Endothelial cell of umbilical vein (primary cell): ENCODE measurements at regions not wholly inside any gene's neighbourhood (a gene's known extent, or its start where the extent isn't known, plus 50 kb on each side); places are given as distances from the start of the nearest gene placed in this dataset.

Source experiments
- BruUV-seq: library from RNA; stranded (reverse); fragments of 400-500 nt; replicated peaks from 2 replicates; lab custom pipeline; 2021; lab: Mats Ljungman, UMichigan
- CTCF ChIA-PET: fragments of 300-600, 350-600 bp; sonication (Branson Sonifier 250); formaldehyde crosslinking; loops from one replicate; lab custom pipeline; 2021; ENCODE audit warnings: antibody characterized with exemption, inconsistent platforms; lab: Charles Lee
- POLR2A ChIA-PET: fragments of 300-600, 350-600 bp; sonication (Branson Sonifier 250); formaldehyde crosslinking; loops from one replicate; lab custom pipeline; 2021; ENCODE audit warnings: antibody characterized with exemption, inconsistent platforms; lab: Charles Lee
- DNase-seq: peaks from one replicate; pipeline ENCODE4 v3.0.0-alpha.2; 2011; ENCODE audit warnings: low read depth, low spot score
- FAIRE-seq: peaks from 2 replicates; lab custom pipeline; 2011; peaks lifted over from hg19 to GRCh38; lab: Jason Lieb, UNC
- H2AFZ ChIP-seq: 2 replicates; pipeline ENCODE4 v1.6.0; 2012; ENCODE audit warnings: low read depth, low read length, control low read depth, inconsistent platforms
- H3K27ac ChIP-seq: 2 replicates; pipeline ENCODE4 v1.5.1; 2011; ENCODE audit warnings: low read depth, mild to moderate bottlenecking, control low read depth, low read length, moderate library complexity; ENCODE audit not compliant: insufficient read depth
- H3K27me3 ChIP-seq, 2 experiments: 2 replicates each; pipeline versions ENCODE4 v1.6.0 to v1.6.1; 2011; ENCODE audit warnings: low read length in 2 of 2, mixed read lengths in 1 of 2; ENCODE audit not compliant: control insufficient read depth in 2 of 2, insufficient read depth in 2 of 2
- H3K36me3 ChIP-seq, 2 experiments: 2 replicates in 1 of 2; 3 replicates in 1 of 2; pipeline ENCODE4 v1.5.1; 2011; ENCODE audit warnings: low read length in 2 of 2, mild to moderate bottlenecking in 1 of 2, moderate library complexity in 1 of 2; ENCODE audit not compliant: control insufficient read depth in 2 of 2, insufficient read depth in 2 of 2; ENCODE audit errors: extremely low read depth in 1 of 2
- H3K4me1 ChIP-seq: 3 replicates; pipeline ENCODE4 v1.5.1; 2011; ENCODE audit warnings: mild to moderate bottlenecking, low read length; ENCODE audit not compliant: control insufficient read depth, insufficient read depth; ENCODE audit errors: extremely low read depth
- H3K4me2 ChIP-seq: 2 replicates; pipeline ENCODE4 v1.6.1; 2011; ENCODE audit warnings: low read length, control low read depth, mixed read lengths; ENCODE audit not compliant: insufficient read depth
- H3K4me3 ChIP-seq, 3 experiments: fragments of 200-600 bp in 1 of 3; sonication (generic), shearing (Covaris generic) in 1 of 3; replicated peaks in 1 of 3; 2 replicates each; pipeline ENCODE4 v1.5.1; 2011 to 2016; ENCODE audit warnings: control low read depth in 3 of 3, low read length in 3 of 3, mild to moderate bottlenecking in 2 of 3, inconsistent platforms in 1 of 3, low read depth in 1 of 3, moderate library complexity in 1 of 3; ENCODE audit not compliant: insufficient read depth in 1 of 3
- H3K79me2 ChIP-seq: 2 replicates; pipeline ENCODE4 v1.6.0; 2012; ENCODE audit warnings: low read length, inconsistent platforms; ENCODE audit not compliant: control insufficient read depth, insufficient read depth
- H3K9ac ChIP-seq: replicated peaks from 2 replicates; pipeline ENCODE3; 2011; ENCODE audit warnings: low read length, control low read depth; ENCODE audit not compliant: insufficient read depth; ENCODE audit errors: extremely low read depth
- H3K9me1 ChIP-seq: replicated peaks from 3 replicates; pipeline ENCODE4 v1.6.0; 2011; ENCODE audit warnings: mild to moderate bottlenecking, low read length; ENCODE audit not compliant: control insufficient read depth, insufficient read depth; ENCODE audit errors: extremely low read depth
- H3K9me3 ChIP-seq: replicated peaks from 2 replicates; pipeline ENCODE4 v1.5.1; 2012; ENCODE audit warnings: low read length, inconsistent platforms; ENCODE audit not compliant: control insufficient read depth, insufficient read depth
- H4K20me1 ChIP-seq: replicated peaks from 2 replicates; pipeline ENCODE3; 2011; ENCODE audit warnings: mild to moderate bottlenecking, low read length; ENCODE audit not compliant: control insufficient read depth, insufficient read depth; ENCODE audit errors: extremely low read depth
- CTCF ChIP-seq, 2 donors: IDR thresholded peaks; 1 replicate in 1 of 2; 2 replicates in 1 of 2; pipeline ENCODE4 v1.5.1; 2011; ENCODE audit warnings: low read length in 2 of 2, mild to moderate bottlenecking in 2 of 2, moderate library complexity in 2 of 2, control low read depth in 1 of 2, inconsistent platforms in 1 of 2, low read depth in 1 of 2; ENCODE audit not compliant: insufficient read depth in 1 of 2; ENCODE audit errors: extremely low read depth in 1 of 2
- EZH2 ChIP-seq: IDR thresholded peaks from 2 replicates; pipeline ENCODE4 v1.6.1; 2012; ENCODE audit warnings: borderline replicate concordance, low read depth, mild to moderate bottlenecking, moderate library complexity, low read length, inconsistent platforms; ENCODE audit not compliant: severe bottlenecking
- FOS ChIP-seq: IDR thresholded peaks from 2 replicates; pipeline ENCODE4 v1.6.1; 2011; ENCODE audit warnings: mild to moderate bottlenecking, low read length, moderate library complexity, borderline replicate concordance; ENCODE audit not compliant: insufficient read depth
- GATA2 ChIP-seq: IDR thresholded peaks from 2 replicates; pipeline ENCODE4 v1.7.0; 2011; ENCODE audit warnings: low read depth, mild to moderate bottlenecking, moderate library complexity, mixed read lengths, low read length; ENCODE audit not compliant: insufficient read length, insufficient read depth
- JUN ChIP-seq: IDR thresholded peaks from 2 replicates; pipeline ENCODE4 v1.6.1; 2011; ENCODE audit warnings: borderline replicate concordance, low read depth; ENCODE audit not compliant: insufficient read length, insufficient read depth
- MAX ChIP-seq: IDR thresholded peaks from 2 replicates; pipeline ENCODE4 v1.6.1; 2011; ENCODE audit not compliant: insufficient read depth, insufficient read length
- MYC ChIP-seq: IDR thresholded peaks from one replicate; pipeline ENCODE4 v1.6.1; 2011; ENCODE audit warnings: mild to moderate bottlenecking, low read depth, low read length
- POLR2A ChIP-seq: IDR thresholded peaks from 2 replicates; pipeline ENCODE4 v1.6.1; 2012; ENCODE audit warnings: low read depth, mild to moderate bottlenecking, control low read depth, low read length
- POLR2AphosphoS5 ChIP-seq: IDR thresholded peaks from 2 replicates; pipeline ENCODE4 v1.6.1; 2012; ENCODE audit warnings: low read depth, mild to moderate bottlenecking, control low read depth, low read length, moderate library complexity; ENCODE audit not compliant: insufficient read depth
- dilution Hi-C: fragments of 300-500 bp; cut with MboI; formaldehyde crosslinking; loops from one replicate; pipeline ENCODE4 v1.15.0; 2019; ENCODE audit warnings: low sequenced_read_pairs; ENCODE audit not compliant: extremely low pct_ligation_motif_present
- intact Hi-C: fragments of 100-400 bp; cut with micrococcal nuclease; formaldehyde crosslinking; loops from one replicate; pipeline ENCODE4 v1.10.0; 2022

- no peaks in the 10 kb centered on the region for H3K4me1 ChIP-seq
- H3K9me3 ChIP-seq = no peaks in the 10 kb centered on the region
- no peak overlapping the region for H3K27ac ChIP-seq
- FAIRE-seq (no peak), DNase-seq (no peak)
- POLR2A ChIA-PET = no interaction called here
- H3K9me1 ChIP-seq = no peaks in the 10 kb centered on the region
- dilution Hi-C loops = no loop called here
- no TSS peak for BruUV-seq
- H3K79me2 ChIP-seq = no peaks in the 10 kb centered on the region
- CTCF ChIA-PET = interaction anchor here (0.7 kb wide), 1 partner anchor 8 kb away, joined by 3 read pairs; no protein-coding TSS in a partner anchor
- no peak overlapping the region for H3K4me3 ChIP-seq
- intact Hi-C loops = no loop called here
- H3K36me3 ChIP-seq = no peaks in the 10 kb centered on the region
- no peaks in the 10 kb centered on the region for H3K27me3 ChIP-seq
- H2AFZ ChIP-seq = no peak overlapping the region
- H3K9ac ChIP-seq = no peak overlapping the region
- TF ChIP-seq FOS (no peak), MAX (no peak), POLR2AphosphoS5 (no peak), JUN (no peak), GATA2 (no peak), MYC (no peak), POLR2A (no peak), CTCF (IDR thresholded peaks at IDR 0.05; ENCODE audit: extremely low read depth in 1 of 2, insufficient read depth in 1 of 2, low read depth in 1 of 2, low read length in 2 of 2) (no peak), EZH2 (no peak)
- no peak overlapping the region for H3K4me2 ChIP-seq
- no peaks in the 10 kb centered on the region for H4K20me1 ChIP-seq
Observed at GRCh38 chr1:83807821-83808220, 191.1 kb downstream of the TTLL7 start.
